HEK293T (cell line): ENCODE measurements at regions not wholly inside any gene's neighbourhood (a gene's known extent, or its start where the extent isn't known, plus 50 kb on each side); places are given as distances from the start of the nearest gene placed in this dataset.

Experiments
- CTCF ChIA-PET: fragments of 350-600 bp; formaldehyde crosslinking; extraction: SDS; loops from one replicate; lab custom pipeline; 2021; ENCODE audit warnings: antibody characterized with exemption, inconsistent platforms; lab: Yijun Ruan, JAX
- POLR2A ChIA-PET: fragments of 350-600 bp; formaldehyde crosslinking; extraction: SDS; loops from one replicate; lab custom pipeline; 2020; ENCODE audit warnings: antibody characterized with exemption, inconsistent platforms; lab: Yijun Ruan, JAX
- DNase-seq: peaks from one replicate; pipeline ENCODE4 v3.0.0; 2012; ENCODE audit warnings: mixed read lengths; ENCODE audit errors: extremely low spot score
- ARNT ChIP-seq: fragments of 450-650 bp; IDR thresholded peaks from 2 replicates; pipeline ENCODE4 v1.6.1; 2017; ENCODE audit warnings: mild to moderate bottlenecking
- BHLHE40 ChIP-seq: fragments of 450-650 bp; IDR thresholded peaks from 2 replicates; pipeline ENCODE4 v1.6.1; 2016; ENCODE audit warnings: mild to moderate bottlenecking, moderate library complexity, borderline replicate concordance
- CTBP1 ChIP-seq: fragments of 450-650 bp; IDR thresholded peaks from 2 replicates; pipeline ENCODE4 v1.6.1; 2016; ENCODE audit warnings: borderline replicate concordance
- ELF4 ChIP-seq: fragments of 450-650 bp; IDR thresholded peaks from 2 replicates; pipeline ENCODE4 v1.6.1; 2017; ENCODE audit warnings: antibody characterized with exemption
- FOXA1 ChIP-seq: fragments of 450-650 bp; IDR thresholded peaks from 2 replicates; pipeline ENCODE4 v1.6.1; 2016; ENCODE audit warnings: mild to moderate bottlenecking
- FOXK2 ChIP-seq: fragments of 450-650 bp; IDR thresholded peaks from 2 replicates; pipeline ENCODE4 v1.6.1; 2016; ENCODE audit warnings: mild to moderate bottlenecking
- FOXM1 ChIP-seq: fragments of 450-650 bp; IDR thresholded peaks from 2 replicates; pipeline ENCODE4 v1.6.1; 2017; ENCODE audit warnings: mild to moderate bottlenecking, borderline replicate concordance
- HDGF ChIP-seq: fragments of 450-650 bp; IDR thresholded peaks from 2 replicates; pipeline ENCODE4 v1.6.1; 2017; ENCODE audit warnings: antibody characterized with exemption, borderline replicate concordance
- L3MBTL2 ChIP-seq: fragments of 450-650 bp; conservative IDR thresholded peaks from 2 replicates; pipeline ENCODE4 v1.6.1; 2016; ENCODE audit warnings: mild to moderate bottlenecking
- LEF1 ChIP-seq: fragments of 450-650 bp; IDR thresholded peaks from 2 replicates; pipeline ENCODE4 v1.6.1; 2017; ENCODE audit warnings: mild to moderate bottlenecking, borderline replicate concordance
- NFRKB ChIP-seq: fragments of 450-650 bp; IDR thresholded peaks from 2 replicates; pipeline ENCODE4 v1.6.1; 2016; ENCODE audit warnings: mild to moderate bottlenecking, moderate library complexity
- SP1 ChIP-seq: fragments of 450-650 bp; IDR thresholded peaks from 2 replicates; pipeline ENCODE4 v1.6.1; 2017
- SUZ12 ChIP-seq: fragments of 450-650 bp; IDR thresholded peaks from 2 replicates; pipeline ENCODE4 v1.6.1; 2016; ENCODE audit warnings: mild to moderate bottlenecking
- TARDBP ChIP-seq: fragments of 450-650 bp; IDR thresholded peaks from 2 replicates; pipeline ENCODE4 v1.6.1; 2016
- ZNF384 ChIP-seq: fragments of 450-650 bp; IDR thresholded peaks from 2 replicates; pipeline ENCODE4 v1.6.1; 2016
- TF ChIP-seq, protein P1 (sequence below): fragments of 450-650 bp; IDR thresholded peaks from 2 replicates; pipeline ENCODE4 v1.6.1; 2016

DNA sequence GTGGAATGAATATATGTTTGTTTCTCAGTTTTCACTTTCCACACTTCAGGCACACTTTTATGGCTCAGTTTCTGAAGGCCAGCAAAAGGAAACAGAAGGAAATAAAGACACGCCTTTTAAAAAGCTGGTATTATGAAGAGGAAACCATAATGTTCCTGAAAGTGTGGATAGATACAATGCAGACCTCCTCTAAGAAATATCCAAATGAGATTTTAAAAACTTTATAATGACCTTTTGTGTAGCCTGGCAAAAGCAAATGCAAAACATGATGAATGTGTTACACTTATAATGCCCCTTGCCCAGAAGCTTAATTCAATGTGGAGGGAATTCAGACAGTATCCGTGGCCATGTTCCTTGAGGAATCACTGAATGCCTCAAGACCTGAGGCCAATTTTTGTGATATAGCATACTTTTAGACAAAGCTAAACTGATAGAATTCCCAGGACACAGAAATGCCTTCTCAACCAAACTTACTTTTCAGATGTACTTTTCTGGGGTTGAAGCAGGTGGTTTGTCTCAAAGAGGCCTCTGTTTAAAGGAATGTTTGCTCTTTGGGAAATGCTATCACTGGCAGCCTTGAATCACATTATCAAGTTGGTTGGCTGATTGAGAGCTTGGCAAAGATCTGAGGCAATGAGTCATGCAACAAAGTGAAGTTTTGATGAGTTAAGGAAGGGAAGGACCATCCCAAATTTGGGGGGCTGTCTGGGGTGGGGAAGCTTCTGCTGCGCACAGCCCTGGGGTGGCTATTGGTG, 77.1 kb upstream of the CACNA2D3 start:
- DNase-seq: no peak
- ChIA-PET CTCF (no interaction called here), POLR2A (no interaction called here)
- TF ChIP-seq FOXA1: no peak
- TF ChIP-seq NFRKB: no peak
- no peak for TF ChIP-seq L3MBTL2
- no peak for TF ChIP-seq HDGF
- TF ChIP-seq FOXK2: no peak
- TF ChIP-seq, protein P1, sequence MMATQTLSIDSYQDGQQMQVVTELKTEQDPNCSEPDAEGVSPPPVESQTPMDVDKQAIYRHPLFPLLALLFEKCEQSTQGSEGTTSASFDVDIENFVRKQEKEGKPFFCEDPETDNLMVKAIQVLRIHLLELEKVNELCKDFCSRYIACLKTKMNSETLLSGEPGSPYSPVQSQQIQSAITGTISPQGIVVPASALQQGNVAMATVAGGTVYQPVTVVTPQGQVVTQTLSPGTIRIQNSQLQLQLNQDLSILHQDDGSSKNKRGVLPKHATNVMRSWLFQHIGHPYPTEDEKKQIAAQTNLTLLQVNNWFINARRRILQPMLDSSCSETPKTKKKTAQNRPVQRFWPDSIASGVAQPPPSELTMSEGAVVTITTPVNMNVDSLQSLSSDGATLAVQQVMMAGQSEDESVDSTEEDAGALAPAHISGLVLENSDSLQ: no peak
- TF ChIP-seq BHLHE40: no peak
- TF ChIP-seq ELF4: no peak
- TF ChIP-seq FOXM1: no peak
- TF ChIP-seq TARDBP: no peak
- TF ChIP-seq SUZ12: no peak
- TF ChIP-seq ZNF384: no peak
- no peak for TF ChIP-seq SP1
- no peak for TF ChIP-seq ARNT
- TF ChIP-seq CTBP1: no peak
- no peak for TF ChIP-seq LEF1

DNA sequence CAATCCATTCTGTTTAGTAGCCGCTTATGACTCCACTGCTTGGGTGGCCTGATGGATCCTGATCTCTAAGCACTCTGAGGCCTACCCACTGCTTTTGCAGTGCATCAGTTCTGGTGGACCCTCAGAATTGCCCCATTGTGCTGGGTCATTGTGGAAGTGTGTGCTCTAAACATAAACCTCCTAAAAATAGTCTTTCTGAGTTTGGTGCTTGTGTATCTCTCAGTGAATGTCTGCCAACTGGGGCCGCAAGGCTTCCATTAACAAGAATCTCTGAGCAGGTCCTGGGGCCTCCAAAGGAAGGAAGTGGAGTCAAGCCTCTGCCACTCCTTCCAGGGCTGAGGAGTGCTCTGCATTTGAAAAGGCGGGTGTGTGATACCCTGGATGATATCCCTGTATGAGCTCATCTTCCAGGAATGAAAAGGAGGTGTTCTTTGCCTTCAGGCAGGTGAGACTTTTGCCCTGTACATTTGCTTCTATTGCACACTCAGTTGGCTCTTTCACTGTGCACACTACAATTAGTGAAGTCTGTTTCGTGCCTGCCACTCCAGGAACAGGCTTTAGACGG, 80.0 kb upstream of the CACNA2D3 start:
- TF ChIP-seq FOXM1 (no peak), L3MBTL2 (no peak), TARDBP (no peak), CTBP1 (no peak), SP1 (no peak), BHLHE40 (no peak), NFRKB (no peak), HDGF (no peak), ELF4 (no peak), FOXA1 (no peak), SUZ12 (no peak), ARNT (no peak), FOXK2 (no peak), LEF1 (no peak), ZNF384 (no peak)
- TF ChIP-seq, protein P1: no peak
- no peak for DNase-seq
- ChIA-PET POLR2A (no interaction called here), CTCF (no interaction called here)

DNA sequence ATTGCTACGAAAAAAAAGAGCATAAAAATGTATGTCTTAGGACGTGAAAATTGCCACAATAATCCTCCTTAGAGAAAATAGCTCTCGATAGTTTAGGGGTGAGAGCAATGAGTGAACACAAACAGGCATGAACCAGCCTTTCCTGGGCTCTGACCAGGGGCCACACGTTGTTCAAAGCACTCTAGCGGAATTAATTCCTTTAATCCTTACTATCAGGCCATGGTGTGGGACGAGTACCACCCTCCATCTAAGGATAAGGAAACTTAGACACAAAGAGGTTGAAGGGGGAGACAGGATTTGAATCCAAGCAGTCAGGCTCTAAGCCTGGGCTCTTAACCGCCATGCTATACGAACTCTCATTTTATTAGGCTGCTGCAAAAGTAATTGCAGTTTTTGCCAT, 81.9 kb upstream of the CACNA2D3 start:
- CTCF ChIA-PET: no interaction called here
- DNase-seq: no peak
- TF ChIP-seq SP1 (no peak), HDGF (no peak), CTBP1 (no peak), ZNF384 (no peak)
- POLR2A ChIA-PET: no interaction called here

DNA sequence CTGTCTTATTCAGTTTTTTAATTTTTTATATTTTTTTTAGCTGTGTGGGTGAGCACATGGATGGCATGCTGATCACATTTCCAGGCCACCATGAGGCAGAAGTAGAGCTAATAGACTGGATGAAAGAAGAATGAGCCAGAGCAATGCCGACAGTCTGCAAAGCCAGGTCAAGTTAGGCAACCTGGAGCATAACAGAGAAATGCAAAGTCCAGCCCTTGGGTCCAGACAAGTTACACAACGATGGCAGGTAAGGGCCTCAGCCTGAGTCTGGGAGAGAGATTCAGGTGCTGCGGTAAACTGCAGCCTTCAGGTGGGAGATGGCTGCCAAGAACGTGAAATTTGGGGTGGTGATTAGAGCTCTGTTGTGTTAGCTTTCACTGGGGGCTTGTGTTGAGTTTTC, 84.0 kb upstream of the CACNA2D3 start:
- TF ChIP-seq ARNT: no peak
- TF ChIP-seq HDGF: no peak
- no peak for TF ChIP-seq SUZ12
- TF ChIP-seq CTBP1: no peak
- TF ChIP-seq, protein P1: no peak
- no peak for TF ChIP-seq BHLHE40
- no peak for TF ChIP-seq LEF1
- TF ChIP-seq L3MBTL2: no peak
- no peak for TF ChIP-seq TARDBP
- no peak for TF ChIP-seq SP1
- TF ChIP-seq ELF4: no peak
- no peak for TF ChIP-seq FOXA1
- no peak for DNase-seq
- POLR2A ChIA-PET: no interaction called here
- CTCF ChIA-PET: no interaction called here

DNA sequence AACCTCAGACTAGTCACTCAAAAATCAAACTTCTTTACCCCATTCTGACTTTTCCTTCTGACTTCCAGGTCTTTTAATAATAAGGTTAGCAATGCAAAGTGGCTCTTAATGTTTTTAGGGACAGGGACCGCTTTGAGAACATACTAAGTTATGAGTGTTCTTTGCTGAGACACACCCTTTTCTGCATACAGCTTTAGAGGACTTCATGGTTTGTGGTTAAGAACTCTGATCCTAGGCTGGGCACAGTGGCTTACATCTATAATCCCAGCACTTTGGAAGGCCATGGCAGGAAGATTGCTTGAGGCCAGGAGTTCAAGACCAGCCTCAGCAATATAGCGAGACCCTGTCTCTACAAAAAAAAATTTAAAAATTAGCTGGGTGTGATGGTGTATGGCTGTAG, 85.8 kb upstream of the CACNA2D3 start:
- POLR2A ChIA-PET: no interaction called here
- DNase-seq: no peak
- TF ChIP-seq, protein P1: no peak
- no peak for TF ChIP-seq NFRKB
- TF ChIP-seq ZNF384: no peak
- no peak for TF ChIP-seq FOXK2
- no peak for TF ChIP-seq SUZ12
- TF ChIP-seq L3MBTL2: no peak
- TF ChIP-seq SP1: no peak
- TF ChIP-seq BHLHE40: no peak
- TF ChIP-seq HDGF: no peak
- no peak for TF ChIP-seq ELF4
- no peak for TF ChIP-seq LEF1
- TF ChIP-seq CTBP1: no peak
- TF ChIP-seq FOXM1: no peak
- TF ChIP-seq ARNT: no peak
- no peak for TF ChIP-seq FOXA1
- TF ChIP-seq TARDBP: no peak
- CTCF ChIA-PET: no interaction called here
